ENCODE measurements at regions not wholly inside any gene's neighbourhood (a gene's known extent, or its start where the extent isn't known, plus 50 kb on each side); places are given as distances from the start of the nearest gene placed in this dataset.
A peak's percentile ranks its signal among the peaks of the same experiment; 100 is the strongest.

DNA sequence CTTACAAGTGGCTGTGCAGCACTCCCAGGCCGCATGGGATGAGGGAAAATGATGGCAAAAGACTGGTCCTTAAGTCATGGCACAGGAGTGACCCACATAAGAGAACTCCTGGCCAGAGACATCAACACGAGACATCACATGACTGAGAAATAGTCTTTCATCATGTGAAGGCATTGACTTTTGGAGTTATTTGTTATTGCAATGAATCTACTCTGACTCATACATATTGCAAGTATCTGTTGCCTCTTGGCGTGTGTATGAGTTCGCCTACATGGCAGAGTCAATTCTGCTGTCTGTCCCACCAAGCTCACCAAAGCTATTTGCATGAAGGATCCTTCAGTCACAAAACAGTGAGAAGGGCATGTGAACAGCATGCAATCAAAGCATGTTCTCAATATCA, 59.7 kb upstream of the HABP2 start:
- peaks cover 0 to 83% (median 50%) of the 10 kb centered on the region in 4 donors for H3K4me1 ChIP-seq
- H3K4me3 ChIP-seq: no peak overlapping the region
- H3K27ac ChIP-seq: peak overlapping the region; percentile 72 to 76
- intact Hi-C loops (cut with DNase I; ENCODE audit: low total_unique reads): no loop called here
- H3K27me3 ChIP-seq: no peaks in the 10 kb centered on the region
- H3K9me3 ChIP-seq: no peaks in the 10 kb centered on the region
- peak in 1 of 2 donors; percentile 38 for DNase-seq
- H3K36me3 ChIP-seq: no peaks in the 10 kb centered on the region
- TF ChIP-seq CTCF (IDR thresholded peaks at IDR 0.05): no peak

- DNase-seq: no peak
- Histone ChIP-seq H3K4me3 (no peak overlapping the region), H3K27ac (peak overlapping the region; percentile 72 to 76), H3K27me3 (no peaks in the 10 kb centered on the region), H3K36me3 (no peaks in the 10 kb centered on the region), H3K9me3 (no peaks in the 10 kb centered on the region), H3K4me1 (peaks cover 0 to 89% (median 53%) of the 10 kb centered on the region in 4 donors)
- intact Hi-C loops (cut with DNase I; ENCODE audit: low total_unique reads): no loop called here
- TF ChIP-seq CTCF (IDR thresholded peaks at IDR 0.05): no peak
These were observed 59.0 kb upstream of the HABP2 start for GRCh38 chr10:113493882-113494301.

DNA sequence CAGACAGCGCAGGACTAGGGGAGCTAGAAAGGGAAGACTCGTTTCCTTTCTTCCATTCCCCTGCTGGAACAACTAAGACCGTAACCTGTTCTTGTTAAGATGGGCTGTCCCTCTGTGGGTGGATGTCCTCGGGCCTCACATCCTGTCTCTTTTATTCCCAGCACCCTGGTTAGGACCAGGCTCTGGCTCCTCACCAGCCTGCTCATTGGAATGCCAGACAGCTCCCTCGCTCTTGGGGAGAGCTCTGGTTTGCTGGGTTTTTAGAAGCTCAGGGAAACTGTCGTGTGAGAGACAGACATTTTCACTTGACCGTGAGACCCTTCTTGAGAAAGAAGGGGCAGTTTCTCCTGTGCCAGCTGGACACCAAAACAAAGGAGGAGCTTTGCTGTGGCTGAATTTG, 58.1 kb upstream of the HABP2 start:
- H3K27me3 ChIP-seq: no peaks in the 10 kb centered on the region
- peak overlapping the region; percentile 72 to 76 for H3K27ac ChIP-seq
- H3K36me3 ChIP-seq: no peaks in the 10 kb centered on the region
- TF ChIP-seq CTCF (IDR thresholded peaks at IDR 0.05): no peak
- H3K9me3 ChIP-seq: no peaks in the 10 kb centered on the region
- no peak overlapping the region for H3K4me3 ChIP-seq
- peak in 1 of 2 donors; percentile 27 for DNase-seq
- peaks cover 0 to 89% (median 59%) of the 10 kb centered on the region in 4 donors for H3K4me1 ChIP-seq
- intact Hi-C loops (cut with DNase I; ENCODE audit: low total_unique reads): no loop called here

DNA sequence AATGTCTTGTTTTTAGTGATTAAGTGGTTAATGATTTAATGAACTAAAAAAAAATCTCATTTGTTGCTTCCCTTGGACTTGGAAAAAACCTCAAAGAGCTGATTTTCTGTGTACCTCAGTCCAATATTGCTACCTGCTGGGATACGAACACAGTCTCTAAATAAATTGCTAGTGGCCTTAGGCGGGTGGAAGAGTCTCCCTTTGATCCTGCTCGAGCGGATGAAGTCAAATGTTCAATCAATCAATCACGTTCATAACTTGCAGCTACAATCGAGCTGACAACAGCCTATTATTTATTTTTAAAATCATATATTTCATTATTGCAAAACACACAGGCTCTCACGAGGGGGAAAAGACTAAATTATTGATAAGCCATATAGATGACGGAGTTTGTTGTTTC, 57.3 kb upstream of the HABP2 start:
- peak overlapping the region; percentile 72 to 76 for H3K27ac ChIP-seq
- no peaks in the 10 kb centered on the region for H3K36me3 ChIP-seq
- H3K9me3 ChIP-seq: no peaks in the 10 kb centered on the region
- no peak for TF ChIP-seq CTCF (IDR thresholded peaks at IDR 0.05)
- no peaks in the 10 kb centered on the region for H3K27me3 ChIP-seq
- no peak overlapping the region for H3K4me3 ChIP-seq
- peaks cover 0 to 81% (median 60%) of the 10 kb centered on the region in 4 donors for H3K4me1 ChIP-seq
- intact Hi-C loops (cut with DNase I; ENCODE audit: low total_unique reads): no loop called here
- no peak for DNase-seq

DNA sequence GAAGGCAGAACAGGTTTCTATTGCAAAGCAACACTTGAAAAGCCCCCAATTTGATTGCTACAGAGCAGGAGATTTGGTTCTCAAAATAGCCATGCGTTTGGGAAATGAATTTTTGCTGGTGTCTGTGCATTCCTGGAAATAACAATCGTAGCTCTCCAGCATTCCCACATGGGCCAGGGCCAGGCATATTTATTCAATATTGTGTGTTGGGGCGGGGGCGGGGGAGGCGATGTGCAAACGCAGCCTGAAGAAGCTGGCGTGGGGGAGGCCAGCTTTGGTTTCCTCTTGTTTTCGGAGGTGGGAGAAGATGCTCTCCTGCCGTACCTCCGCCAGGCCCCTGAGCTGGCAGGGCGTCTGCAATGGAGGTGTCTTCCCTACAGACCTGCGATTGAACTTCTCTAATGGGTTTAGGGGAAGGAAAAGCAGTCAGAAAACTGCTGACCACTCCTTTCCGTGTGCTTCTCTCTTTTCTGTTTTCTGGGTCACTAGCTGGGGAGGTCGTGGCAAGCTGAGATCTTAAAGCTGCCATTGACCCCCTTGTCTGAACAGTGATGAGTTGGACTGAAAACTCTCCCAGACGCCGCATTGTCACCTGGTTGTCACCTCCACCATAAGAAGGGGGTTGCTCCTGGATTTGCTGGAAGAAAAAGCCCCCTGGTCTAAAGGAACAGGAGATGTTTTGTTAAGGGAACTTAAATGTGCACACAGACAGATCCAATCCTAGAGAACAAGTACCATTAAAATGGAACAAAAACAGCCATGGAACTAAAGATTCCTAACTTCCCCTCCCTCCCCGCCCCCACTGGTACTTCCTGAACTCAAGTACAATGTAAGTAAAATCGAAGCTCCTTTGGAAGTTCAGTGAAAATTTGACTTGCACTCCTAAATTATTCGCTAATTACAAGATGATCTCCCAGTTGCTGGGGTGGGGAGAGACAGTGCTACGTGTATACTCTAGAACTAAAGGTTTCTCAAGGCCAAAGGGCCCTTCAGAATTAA, 56.4 kb upstream of the HABP2 start:
- H3K36me3 ChIP-seq: no peaks in the 10 kb centered on the region
- no peaks in the 10 kb centered on the region for H3K9me3 ChIP-seq
- no peak for DNase-seq
- no peaks in the 10 kb centered on the region for H3K27me3 ChIP-seq
- peaks cover 0 to 73% (median 54%) of the 10 kb centered on the region in 4 donors for H3K4me1 ChIP-seq
- no peak for TF ChIP-seq CTCF (IDR thresholded peaks at IDR 0.05)
- intact Hi-C loops (cut with DNase I; ENCODE audit: low total_unique reads): no loop called here
- H3K27ac ChIP-seq: peak overlapping the region; percentile 24 to 33
- no peak overlapping the region for H3K4me3 ChIP-seq

Data from tibial artery (tissue), 4 donors.